Mammary epithelial cell (primary cell): ENCODE measurements at regions not wholly inside any gene's neighbourhood (a gene's known extent, or its start where the extent isn't known, plus 50 kb on each side); places are given as distances from the start of the nearest gene placed in this dataset.

ENCODE experiments used
- EZH2 ChIP-seq: IDR thresholded peaks from 2 replicates; pipeline ENCODE4 v1.6.1; 2012; ENCODE audit warnings: low read length, inconsistent platforms, borderline replicate concordance
- TF ChIP-seq, protein P1 (sequence below), 2 donors: IDR thresholded peaks in 1 of 2; conservative IDR thresholded peaks in 1 of 2; 2 replicates each; pipeline ENCODE4 v1.5.1; 2011 to 2012; ENCODE audit warnings: inconsistent platforms in 2 of 2, low read length in 2 of 2, mild to moderate bottlenecking in 2 of 2, control low read depth in 1 of 2, low read depth in 1 of 2; ENCODE audit not compliant: insufficient read depth in 1 of 2; ENCODE audit errors: extremely low read depth in 1 of 2

DNA sequence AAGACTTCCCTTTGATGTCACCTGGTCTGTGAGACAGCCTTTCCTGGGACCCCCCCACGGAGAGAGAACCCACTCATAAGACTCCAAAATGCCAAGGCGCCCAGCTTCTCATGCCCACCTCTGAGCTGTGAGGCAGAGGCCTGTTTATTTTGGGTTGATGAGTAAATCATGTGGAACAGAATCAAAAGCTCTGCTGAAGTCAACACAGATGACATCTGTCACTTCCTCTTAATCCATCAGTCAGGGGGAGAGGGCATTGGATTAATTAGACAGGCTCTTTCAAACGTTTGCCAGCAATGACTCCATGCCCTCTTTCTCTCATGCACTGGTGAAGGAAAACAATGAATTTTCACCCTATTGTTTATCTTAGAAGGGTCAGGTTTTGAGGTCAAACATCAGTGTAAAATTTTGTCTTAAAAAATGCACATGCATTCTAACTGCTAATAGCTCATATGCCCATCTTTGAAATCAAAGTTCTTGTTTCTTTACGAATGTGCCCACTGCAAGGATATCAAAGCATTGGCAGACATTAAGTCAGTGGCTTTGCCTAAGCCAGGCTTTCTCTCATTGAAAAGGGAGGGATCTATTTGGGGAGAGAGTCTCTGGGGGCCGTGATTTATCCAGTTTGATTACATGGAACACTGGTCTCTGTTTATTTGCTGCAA, 184.1 kb downstream of the ACKR3 start:
- TF ChIP-seq, protein P1, sequence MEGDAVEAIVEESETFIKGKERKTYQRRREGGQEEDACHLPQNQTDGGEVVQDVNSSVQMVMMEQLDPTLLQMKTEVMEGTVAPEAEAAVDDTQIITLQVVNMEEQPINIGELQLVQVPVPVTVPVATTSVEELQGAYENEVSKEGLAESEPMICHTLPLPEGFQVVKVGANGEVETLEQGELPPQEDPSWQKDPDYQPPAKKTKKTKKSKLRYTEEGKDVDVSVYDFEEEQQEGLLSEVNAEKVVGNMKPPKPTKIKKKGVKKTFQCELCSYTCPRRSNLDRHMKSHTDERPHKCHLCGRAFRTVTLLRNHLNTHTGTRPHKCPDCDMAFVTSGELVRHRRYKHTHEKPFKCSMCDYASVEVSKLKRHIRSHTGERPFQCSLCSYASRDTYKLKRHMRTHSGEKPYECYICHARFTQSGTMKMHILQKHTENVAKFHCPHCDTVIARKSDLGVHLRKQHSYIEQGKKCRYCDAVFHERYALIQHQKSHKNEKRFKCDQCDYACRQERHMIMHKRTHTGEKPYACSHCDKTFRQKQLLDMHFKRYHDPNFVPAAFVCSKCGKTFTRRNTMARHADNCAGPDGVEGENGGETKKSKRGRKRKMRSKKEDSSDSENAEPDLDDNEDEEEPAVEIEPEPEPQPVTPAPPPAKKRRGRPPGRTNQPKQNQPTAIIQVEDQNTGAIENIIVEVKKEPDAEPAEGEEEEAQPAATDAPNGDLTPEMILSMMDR (conservative IDR thresholded peaks at IDR 0.05 in 1 of 2, IDR thresholded peaks at IDR 0.05 in 1 of 2; ENCODE audit: extremely low read depth in 1 of 2, insufficient read depth in 1 of 2, low read depth in 1 of 2, low read length in 2 of 2), result no peak
- no peak for TF ChIP-seq EZH2
